ENCODE measurements at regions not wholly inside any gene's neighbourhood (a gene's known extent, or its start where the extent isn't known, plus 50 kb on each side); places are given as distances from the start of the nearest gene placed in this dataset.

GRCh38 chr13:84864341-84864740 lies 934.9 kb downstream of the SLITRK6 start:
- H3K4me1 ChIP-seq: no peaks in the 10 kb centered on the region
- WGBS, 2 donors: 60 to 68% methylated on average over 2 of the region's 2 CpGs
- no peak for DNase-seq (ENCODE audit: low spot score in 2 of 2)
- no peaks in the 10 kb centered on the region for H3K9me3 ChIP-seq
- no peak for TF ChIP-seq POLR2A (IDR thresholded peaks at IDR 0.05)
- no peak for TF ChIP-seq EP300 (IDR thresholded peaks at IDR 0.05)
- TF ChIP-seq, protein P1, sequence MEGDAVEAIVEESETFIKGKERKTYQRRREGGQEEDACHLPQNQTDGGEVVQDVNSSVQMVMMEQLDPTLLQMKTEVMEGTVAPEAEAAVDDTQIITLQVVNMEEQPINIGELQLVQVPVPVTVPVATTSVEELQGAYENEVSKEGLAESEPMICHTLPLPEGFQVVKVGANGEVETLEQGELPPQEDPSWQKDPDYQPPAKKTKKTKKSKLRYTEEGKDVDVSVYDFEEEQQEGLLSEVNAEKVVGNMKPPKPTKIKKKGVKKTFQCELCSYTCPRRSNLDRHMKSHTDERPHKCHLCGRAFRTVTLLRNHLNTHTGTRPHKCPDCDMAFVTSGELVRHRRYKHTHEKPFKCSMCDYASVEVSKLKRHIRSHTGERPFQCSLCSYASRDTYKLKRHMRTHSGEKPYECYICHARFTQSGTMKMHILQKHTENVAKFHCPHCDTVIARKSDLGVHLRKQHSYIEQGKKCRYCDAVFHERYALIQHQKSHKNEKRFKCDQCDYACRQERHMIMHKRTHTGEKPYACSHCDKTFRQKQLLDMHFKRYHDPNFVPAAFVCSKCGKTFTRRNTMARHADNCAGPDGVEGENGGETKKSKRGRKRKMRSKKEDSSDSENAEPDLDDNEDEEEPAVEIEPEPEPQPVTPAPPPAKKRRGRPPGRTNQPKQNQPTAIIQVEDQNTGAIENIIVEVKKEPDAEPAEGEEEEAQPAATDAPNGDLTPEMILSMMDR (IDR thresholded peaks at IDR 0.05): no peak
- H3K27me3 ChIP-seq: no peaks in the 10 kb centered on the region
- H3K27ac ChIP-seq: no peak overlapping the region
- H3K36me3 ChIP-seq: no peaks in the 10 kb centered on the region
- H3K4me3 ChIP-seq: no peak overlapping the region

DNA sequence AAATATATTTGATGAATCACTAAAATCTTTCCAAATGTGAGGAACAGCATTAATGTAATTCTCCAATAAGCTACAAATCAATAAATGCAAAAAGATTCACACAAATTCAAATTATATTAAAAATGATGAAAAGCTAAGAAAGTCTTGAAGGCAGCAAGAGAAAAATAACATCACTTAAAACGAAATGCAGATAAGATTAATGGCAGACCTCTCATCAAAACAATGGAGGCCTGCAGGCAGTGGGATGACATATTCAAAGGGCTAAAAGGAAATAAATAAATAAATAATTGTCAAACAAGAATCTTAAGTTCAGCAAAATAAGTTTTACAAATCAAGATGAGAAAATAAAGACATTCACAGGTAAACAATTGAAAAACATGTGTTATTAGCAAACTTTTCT lies 952.1 kb downstream of the SLITRK6 start:
- no peak overlapping the region for H3K27ac ChIP-seq
- 81 to 96% methylated on average over 1 of the region's 1 CpG for WGBS, 2 donors
- no peaks in the 10 kb centered on the region for H3K4me1 ChIP-seq
- TF ChIP-seq POLR2A (IDR thresholded peaks at IDR 0.05) (no peak), EP300 (IDR thresholded peaks at IDR 0.05) (no peak)
- TF ChIP-seq, protein P1 (IDR thresholded peaks at IDR 0.05): no peak
- H3K4me3 ChIP-seq: no peak overlapping the region
- DNase-seq (ENCODE audit: low spot score in 2 of 2): no peak
- H3K9me3 ChIP-seq: no peaks in the 10 kb centered on the region
- no peaks in the 10 kb centered on the region for H3K36me3 ChIP-seq
- H3K27me3 ChIP-seq: no peaks in the 10 kb centered on the region

- TF ChIP-seq, protein P1 (IDR thresholded peaks at IDR 0.05): no peak
- TF ChIP-seq EP300 (IDR thresholded peaks at IDR 0.05) (no peak), POLR2A (IDR thresholded peaks at IDR 0.05) (no peak)
- Histone ChIP-seq H3K4me1 (no peaks in the 10 kb centered on the region), H3K27ac (no peak overlapping the region), H3K9me3 (no peaks in the 10 kb centered on the region), H3K4me3 (no peak overlapping the region), H3K27me3 (no peaks in the 10 kb centered on the region), H3K36me3 (no peaks in the 10 kb centered on the region)
- no peak for DNase-seq (ENCODE audit: low spot score in 2 of 2)
- 45 to 55% methylated on average over 4 of the region's 4 CpGs for WGBS, 2 donors
Measured at GRCh38 chr13:84845907-84846619, 953.2 kb downstream of the SLITRK6 start.

- 41 to 44% methylated on average over 1 of the region's 1 CpG for WGBS, 2 donors
- TF ChIP-seq, protein P1 (IDR thresholded peaks at IDR 0.05): no peak
- TF ChIP-seq EP300 (IDR thresholded peaks at IDR 0.05) (no peak), POLR2A (IDR thresholded peaks at IDR 0.05) (no peak)
Measured at GRCh38 chr13:84844473-84844872, 954.7 kb downstream of the SLITRK6 start.

DNA sequence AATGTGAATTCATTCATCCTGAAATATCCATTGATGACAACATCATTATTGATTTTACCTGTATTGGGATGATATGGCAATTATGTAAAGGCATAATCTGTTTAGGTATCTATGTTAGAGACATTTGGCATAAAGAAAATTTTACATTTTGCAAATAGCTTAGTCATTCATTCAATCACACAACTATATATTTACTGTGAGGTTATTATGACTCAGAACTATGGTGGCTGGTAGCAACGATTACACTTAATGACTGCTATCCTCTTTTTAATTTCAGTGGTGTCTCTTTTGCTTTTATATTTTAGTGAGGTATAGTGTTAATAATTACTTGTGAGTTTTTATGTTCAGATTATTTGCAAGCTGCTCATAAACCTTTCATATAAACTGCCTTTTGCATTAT lies 955.9 kb downstream of the SLITRK6 start:
- DNase-seq (ENCODE audit: low spot score in 2 of 2): no peak
- 63 to 64% methylated on average over 1 of the region's 1 CpG for WGBS, 2 donors
- no peak for TF ChIP-seq POLR2A (IDR thresholded peaks at IDR 0.05)
- TF ChIP-seq, protein P1 (IDR thresholded peaks at IDR 0.05): no peak
- TF ChIP-seq EP300 (IDR thresholded peaks at IDR 0.05): no peak

More at GRCh38 chr13:84844473-84844872, 954.7 kb downstream of the SLITRK6 start:
- Histone ChIP-seq H3K9me3 (no peaks in the 10 kb centered on the region), H3K27ac (no peak overlapping the region), H3K36me3 (no peaks in the 10 kb centered on the region), H3K4me3 (no peak overlapping the region), H3K4me1 (no peaks in the 10 kb centered on the region), H3K27me3 (no peaks in the 10 kb centered on the region)
- no peak for DNase-seq (ENCODE audit: low spot score in 2 of 2)

More for the DNA sequence above, 955.9 kb downstream of the SLITRK6 start:
- Histone ChIP-seq H3K4me3 (no peak overlapping the region), H3K9me3 (no peaks in the 10 kb centered on the region), H3K27me3 (no peaks in the 10 kb centered on the region), H3K36me3 (no peaks in the 10 kb centered on the region), H3K4me1 (no peaks in the 10 kb centered on the region), H3K27ac (no peak overlapping the region)

Measured in tibial nerve (tissue), 4 donors.